K562 (cell line): ENCODE measurements at regions not wholly inside any gene's neighbourhood (a gene's known extent, or its start where the extent isn't known, plus 50 kb on each side); places are given as distances from the start of the nearest gene placed in this dataset.

ENCODE experiments used
- ESRRA ChIP-seq: fragments of 450-650 bp; IDR thresholded peaks from 2 replicates; pipeline ENCODE4 v1.6.1; 2014; ENCODE audit warnings: low read depth, mild to moderate bottlenecking, moderate library complexity, borderline replicate concordance
- FOSL1 ChIP-seq: fragments of 200-800 bp; sonication (Bioruptor generic); conservative IDR thresholded peaks from 2 replicates; pipeline ENCODE4 v1.6.1; 2016; ENCODE audit warnings: missing genetic modification characterization, missing compliant biosample characterization
- GATA2 ChIP-seq: sonication (generic); formaldehyde crosslinking; IDR thresholded peaks from 2 replicates; pipeline ENCODE4 v1.4.0; 2020; ENCODE audit warnings: mild to moderate bottlenecking, missing genetic modification reagents
- KAT7 ChIP-seq: sonication (generic); formaldehyde crosslinking; IDR thresholded peaks from 2 replicates; pipeline ENCODE4 v1.8.0; 2022; ENCODE audit warnings: missing genetic modification reagents, mild to moderate bottlenecking, borderline replicate concordance
- RAD51 ChIP-seq: fragments of 450-650 bp; IDR thresholded peaks from 2 replicates; pipeline ENCODE4 v1.7.1; 2016; ENCODE audit warnings: low read depth, mild to moderate bottlenecking, borderline replicate concordance
- SMARCA5 ChIP-seq: fragments of 450-650 bp; IDR thresholded peaks from 2 replicates; pipeline ENCODE4 v1.6.1; 2016
- ZNF639 ChIP-seq, 2 experiments: fragments of 200-800 bp in 1 of 2; sonication (Bioruptor generic) in 1 of 2; sonication (generic) in 1 of 2; formaldehyde crosslinking in 1 of 2; IDR thresholded peaks in 1 of 2; conservative IDR thresholded peaks in 1 of 2; 2 replicates each; pipeline versions ENCODE4 v1.5.0 to v1.6.1; 2016 to 2020; ENCODE audit warnings: missing compliant biosample characterization in 1 of 2, missing genetic modification characterization in 1 of 2, missing genetic modification reagents in 1 of 2

- no peak for TF ChIP-seq ZNF639 (CRISPR knock-in tag; conservative IDR thresholded peaks at IDR 0.05 in 1 of 2, IDR thresholded peaks at IDR 0.05 in 1 of 2)
- no peak for TF ChIP-seq ESRRA
- no peak for TF ChIP-seq FOSL1 (tag)
- no peak for TF ChIP-seq SMARCA5
- TF ChIP-seq RAD51: no peak
- no peak for TF ChIP-seq KAT7 (CRISPR knock-in tag)
- TF ChIP-seq GATA2 (CRISPR knock-in tag): no peak
Observed at GRCh38 chr2:194382221-194382620, 1274.8 kb upstream of the SLC39A10 start.
